ENCODE measurements at regions not wholly inside any gene's neighbourhood (a gene's known extent, or its start where the extent isn't known, plus 50 kb on each side); places are given as distances from the start of the nearest gene placed in this dataset.
"Not testable (repeated sequence)": the region's sequence is repeated elsewhere in the genome, so short reads cannot be mapped to it uniquely, and the experiment has no call there.

GRCh38 chr3:168981396-168981795 is 682.1 kb downstream of the MECOM start:
- intact Hi-C loops (cut with DNase I) = no loop called here
- DNase-seq = no peak

GRCh38 chr3:168977716-168978374 is 685.7 kb downstream of the MECOM start:
- DNase-seq = no peak
- intact Hi-C loops (cut with DNase I) = no loop called here

- no peak for DNase-seq
Observed at GRCh38 chr3:168976969-168977368, 686.5 kb downstream of the MECOM start.

GRCh38 chr3:168975576-168975975 is 687.9 kb downstream of the MECOM start:
- intact Hi-C loops (cut with DNase I) = no loop called here
- DNase-seq = no peak

More at GRCh38 chr3:168976969-168977368, 686.5 kb downstream of the MECOM start:
- intact Hi-C loops (cut with DNase I) = no loop called here

- no peak for DNase-seq
- intact Hi-C loops (cut with DNase I) = no loop called here
Observed at GRCh38 chr3:168974617-168975403, 688.7 kb downstream of the MECOM start.

- no peak for DNase-seq
Observed at GRCh38 chr3:168973897-168974296, 689.6 kb downstream of the MECOM start.

GRCh38 chr3:168973206-168973605 is 690.3 kb downstream of the MECOM start:
- intact Hi-C loops (cut with DNase I) = no loop called here
- no peak for DNase-seq

More at GRCh38 chr3:168973897-168974296, 689.6 kb downstream of the MECOM start:
- intact Hi-C loops (cut with DNase I) = no loop called here

- no peak for DNase-seq
- intact Hi-C loops (cut with DNase I) = no loop called here
Observed at GRCh38 chr3:168968609-168969008, 694.9 kb downstream of the MECOM start.

GRCh38 chr3:168964736-168965135 is 698.8 kb downstream of the MECOM start:
- intact Hi-C loops (cut with DNase I) = no loop called here
- DNase-seq = no peak

- DNase-seq = no peak
- intact Hi-C loops (cut with DNase I) = no loop called here
Observed at GRCh38 chr3:168961271-168961670, 702.2 kb downstream of the MECOM start.

GRCh38 chr3:168959731-168960130 is 703.8 kb downstream of the MECOM start:
- intact Hi-C loops (cut with DNase I) = no loop called here
- no peak for DNase-seq

- intact Hi-C loops (cut with DNase I) = no loop called here
- no peak for DNase-seq
Observed at GRCh38 chr3:168958466-168958865, 705.0 kb downstream of the MECOM start.

GRCh38 chr3:168956076-168956475 is 707.4 kb downstream of the MECOM start:
- intact Hi-C loops (cut with DNase I) = no loop called here
- DNase-seq = no peak

- intact Hi-C loops (cut with DNase I) = no loop called here
- DNase-seq = no peak
Observed at GRCh38 chr3:168952551-168952950, 711.0 kb downstream of the MECOM start.

- intact Hi-C loops (cut with DNase I) = no loop called here
- DNase-seq = no peak
Observed at GRCh38 chr3:168951884-168952283, 711.6 kb downstream of the MECOM start.

- intact Hi-C loops (cut with DNase I) = no loop called here
- DNase-seq = no peak
Observed at GRCh38 chr3:168951368-168951767, 712.1 kb downstream of the MECOM start.

GRCh38 chr3:168950622-168951021 is 712.9 kb downstream of the MECOM start:
- DNase-seq = no peak
- intact Hi-C loops (cut with DNase I) = no loop called here

- no peak for DNase-seq
- intact Hi-C loops (cut with DNase I) = no loop called here
Observed at GRCh38 chr3:168939651-168940238, 723.8 kb downstream of the MECOM start.

- intact Hi-C loops (cut with DNase I) = no loop called here
Observed at GRCh38 chr3:168933614-168934013, 729.9 kb downstream of the MECOM start.

GRCh38 chr3:168929997-168930396 is 733.5 kb downstream of the MECOM start:
- intact Hi-C loops (cut with DNase I); DNase-seq: not testable (repeated sequence)

More at GRCh38 chr3:168933614-168934013, 729.9 kb downstream of the MECOM start:
- DNase-seq = no peak

All from head of caudate nucleus (tissue), 42 donors.